ENCODE measurements at regions not wholly inside any gene's neighbourhood (a gene's known extent, or its start where the extent isn't known, plus 50 kb on each side); places are given as distances from the start of the nearest gene placed in this dataset.

- DNase-seq (ENCODE audit: low read depth), result no peak
- H3K4me3 ChIP-seq (ENCODE audit: low read depth, low read length), result no peak overlapping the region
These were observed 55.0 kb upstream of the FNDC3A start for GRCh38 chr13:48920730-48921129.

GRCh38 chr13:48923376-48923775, 52.3 kb upstream of the FNDC3A start:
- H3K4me3 ChIP-seq (ENCODE audit: low read depth, low read length), result no peak overlapping the region
- no peak for DNase-seq (ENCODE audit: low read depth)

GRCh38 chr13:48925001-48925400, 50.7 kb upstream of the FNDC3A start:
- no peak overlapping the region for H3K4me3 ChIP-seq (ENCODE audit: low read depth, low read length)
- DNase-seq (ENCODE audit: low read depth), result no peak

Measured in skeletal muscle cell (primary cell).